ENCODE measurements at regions not wholly inside any gene's neighbourhood (a gene's known extent, or its start where the extent isn't known, plus 50 kb on each side); places are given as distances from the start of the nearest gene placed in this dataset.

DNA sequence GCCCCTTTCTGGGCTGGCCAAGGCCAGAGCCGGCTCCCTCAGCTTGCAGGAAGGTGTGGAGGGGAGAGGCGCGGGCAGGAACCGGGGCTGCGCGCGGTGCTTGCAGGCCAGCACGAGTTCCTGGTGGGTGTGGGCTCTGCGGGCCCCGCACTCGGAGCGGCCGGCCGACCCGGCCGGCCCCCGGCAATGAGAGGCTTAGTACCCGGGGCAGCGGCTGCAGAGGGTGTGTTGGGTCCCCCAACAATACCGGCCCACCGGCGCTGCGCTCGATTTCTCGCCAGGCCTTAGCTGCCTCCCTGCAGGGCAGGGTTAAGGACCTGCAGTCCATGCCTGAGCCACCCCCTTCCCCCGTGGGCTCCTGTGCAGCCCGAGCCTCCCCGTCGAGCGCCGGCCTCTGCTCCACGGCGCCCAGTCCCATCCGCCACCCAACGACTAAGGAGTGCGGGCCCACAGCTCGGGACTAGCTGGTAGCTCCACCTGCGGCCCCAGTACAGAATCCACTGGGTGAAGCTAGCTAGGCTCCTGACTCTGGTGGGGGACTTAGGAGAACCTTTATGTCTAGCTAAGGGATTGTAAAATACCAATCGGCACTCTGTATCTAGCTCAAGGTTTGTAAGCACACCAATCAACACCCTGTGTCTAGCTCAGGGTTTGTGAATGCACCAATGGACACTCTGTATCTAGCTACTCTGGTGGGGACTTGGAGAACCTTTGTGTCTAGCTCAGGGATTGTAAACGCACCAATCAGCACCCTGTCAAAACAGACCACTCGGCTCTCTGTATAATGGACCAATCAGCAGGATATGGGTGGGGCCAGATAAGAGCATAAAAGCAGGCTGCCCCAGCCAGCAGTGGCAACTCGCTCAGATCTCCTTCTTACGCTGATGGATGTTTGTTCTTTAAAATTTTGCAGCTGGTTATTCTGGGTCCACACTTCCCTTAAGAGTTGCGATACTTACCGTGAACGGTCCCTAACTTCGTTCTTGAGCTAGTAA lies 167.4 kb upstream of the RREB1 start:
- Histone ChIP-seq H3K4me1 (no peaks in the 10 kb centered on the region), H3K9me3 (ENCODE audit: low read depth) (no peaks in the 10 kb centered on the region), H3K4me2 (no peak overlapping the region), H3K36me3 (no peaks in the 10 kb centered on the region), H3K9ac (no peak overlapping the region), H3K79me2 (ENCODE audit: low read depth) (no peaks in the 10 kb centered on the region), H3F3A (ENCODE audit: low read depth) (no peaks in the 10 kb centered on the region), H3K4me3 (no peak overlapping the region), H4K20me1 (ENCODE audit: low read depth) (no peaks in the 10 kb centered on the region), H3K27ac (no peak overlapping the region), H3K27me3 (no peaks in the 10 kb centered on the region), H2AFZ (replicated peaks) (no peak overlapping the region)
- H3K36me3 Mint-ChIP-seq = no peaks in the 10 kb centered on the region
- no peak overlapping the region for H3K27ac Mint-ChIP-seq
- TF ChIP-seq CTCF (IDR thresholded peaks at IDR 0.05) (no peak), EZH2 (IDR thresholded peaks at IDR 0.05) (no peak), EZH2phosphoT487 (IDR thresholded peaks at IDR 0.05) (no peak)
- DNase-seq (ENCODE audit: low spot score) = no peak
- H3K4me1 Mint-ChIP-seq = peaks cover 11% of the 10 kb centered on the region
- H3K27me3 Mint-ChIP-seq (ENCODE audit: insufficient read depth, low read depth) = peaks cover 7% of the 10 kb centered on the region
- H3K9me3 Mint-ChIP-seq = no peaks in the 10 kb centered on the region
- no peak overlapping the region for H3K4me3 Mint-ChIP-seq

DNA sequence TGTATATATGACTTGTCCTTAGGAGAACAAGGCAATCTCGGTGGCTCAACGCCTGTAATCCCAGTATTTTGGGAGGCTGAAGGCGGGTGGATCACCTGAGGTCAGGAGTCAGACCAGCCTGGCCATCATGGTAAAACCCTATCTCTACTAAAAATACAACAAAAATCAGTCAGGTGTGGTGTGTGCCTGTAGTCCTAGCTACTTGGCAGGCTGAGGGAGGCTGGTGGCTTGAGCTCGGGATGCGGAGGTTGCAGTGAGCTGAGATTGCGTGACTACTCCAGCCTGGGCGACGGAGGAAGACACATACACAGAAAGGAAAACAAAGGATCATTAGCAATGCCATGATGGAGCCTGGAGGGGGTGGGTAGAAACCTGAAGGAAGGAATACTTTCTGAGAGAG lies 166.6 kb upstream of the RREB1 start:
- peaks cover under 1% of the 10 kb centered on the region for H3K4me1 ChIP-seq
- no peaks in the 10 kb centered on the region for H3K79me2 ChIP-seq (ENCODE audit: low read depth)
- H3K27ac ChIP-seq = no peak overlapping the region
- H3K27ac Mint-ChIP-seq = peak overlapping the region; percentile 83
- H3K9me3 Mint-ChIP-seq = no peaks in the 10 kb centered on the region
- no peaks in the 10 kb centered on the region for H3K36me3 ChIP-seq
- H3K4me3 ChIP-seq = no peak overlapping the region
- H4K20me1 ChIP-seq (ENCODE audit: low read depth) = no peaks in the 10 kb centered on the region
- no peaks in the 10 kb centered on the region for H3K9me3 ChIP-seq (ENCODE audit: low read depth)
- H3K4me1 Mint-ChIP-seq = peaks cover 11% of the 10 kb centered on the region
- no peak overlapping the region for H3K4me3 Mint-ChIP-seq
- no peak overlapping the region for H3K4me2 ChIP-seq
- no peaks in the 10 kb centered on the region for H3K36me3 Mint-ChIP-seq
- no peaks in the 10 kb centered on the region for H3K27me3 ChIP-seq
- no peak for DNase-seq (ENCODE audit: low spot score)
- no peaks in the 10 kb centered on the region for H3F3A ChIP-seq (ENCODE audit: low read depth)
- H3K9ac ChIP-seq = no peak overlapping the region
- peaks cover 7% of the 10 kb centered on the region for H3K27me3 Mint-ChIP-seq (ENCODE audit: insufficient read depth, low read depth)
- no peak overlapping the region for H2AFZ ChIP-seq (replicated peaks)
- TF ChIP-seq EZH2phosphoT487 (IDR thresholded peaks at IDR 0.05) (no peak), CTCF (IDR thresholded peaks at IDR 0.05) (no peak), EZH2 (IDR thresholded peaks at IDR 0.05) (no peak)

DNA sequence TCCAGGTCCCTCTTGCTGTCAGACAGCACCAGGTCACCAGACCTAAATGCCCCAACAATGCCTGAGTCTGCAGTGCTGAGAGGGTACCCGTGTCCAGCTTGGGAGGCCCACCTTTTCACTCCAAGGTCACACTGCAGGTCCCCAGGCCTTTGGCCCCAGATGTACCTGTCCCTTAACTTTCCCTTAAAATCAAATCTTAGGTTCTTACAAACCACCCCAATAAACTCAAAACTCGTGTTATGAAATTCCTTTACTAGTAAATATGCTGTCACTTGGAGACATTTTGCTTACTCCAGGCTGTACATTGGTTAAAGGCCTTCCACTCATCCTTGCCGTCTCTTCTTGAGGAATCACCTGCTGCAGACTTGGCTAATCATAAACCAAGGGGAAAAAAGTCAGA lies 165.7 kb upstream of the RREB1 start:
- H3K27ac Mint-ChIP-seq = no peak overlapping the region
- no peak overlapping the region for H3K4me3 Mint-ChIP-seq
- no peaks in the 10 kb centered on the region for H3K36me3 Mint-ChIP-seq

More for the DNA sequence above, 165.7 kb upstream of the RREB1 start:
- Histone ChIP-seq H3K27me3 (no peaks in the 10 kb centered on the region), H2AFZ (replicated peaks) (no peak overlapping the region), H3F3A (ENCODE audit: low read depth) (no peaks in the 10 kb centered on the region), H3K4me1 (peaks cover 5% of the 10 kb centered on the region), H3K79me2 (ENCODE audit: low read depth) (no peaks in the 10 kb centered on the region), H3K4me3 (no peak overlapping the region), H3K36me3 (no peaks in the 10 kb centered on the region), H4K20me1 (ENCODE audit: low read depth) (no peaks in the 10 kb centered on the region), H3K9me3 (ENCODE audit: low read depth) (no peaks in the 10 kb centered on the region), H3K4me2 (no peak overlapping the region), H3K9ac (no peak overlapping the region), H3K27ac (no peak overlapping the region)
- Mint-ChIP-seq H3K4me1 (peaks cover 19% of the 10 kb centered on the region), H3K27me3 (ENCODE audit: insufficient read depth, low read depth) (peaks cover 5% of the 10 kb centered on the region), H3K9me3 (no peaks in the 10 kb centered on the region)
- TF ChIP-seq CTCF (IDR thresholded peaks at IDR 0.05) = no peak
- TF ChIP-seq EZH2phosphoT487 (IDR thresholded peaks at IDR 0.05) = no peak
- TF ChIP-seq EZH2 (IDR thresholded peaks at IDR 0.05) = no peak
- no peak for DNase-seq (ENCODE audit: low spot score)

Measured in neural progenitor cell (in vitro differentiated cells).